Mesodermal cell (in vitro differentiated cells): ENCODE measurements at regions not wholly inside any gene's neighbourhood (a gene's known extent, or its start where the extent isn't known, plus 50 kb on each side); places are given as distances from the start of the nearest gene placed in this dataset.
A peak's percentile ranks its signal among the peaks of the same experiment; 100 is the strongest.

Experiments used
- H3K27ac ChIP-seq: 2 replicates; pipeline ENCODE4 v1.7.0; 2013; ENCODE audit warnings: mild to moderate bottlenecking, low read depth, low read length, moderate library complexity; ENCODE audit not compliant: severe bottlenecking
- H3K36me3 ChIP-seq: 2 replicates; pipeline ENCODE4 v1.7.1; 2013; ENCODE audit warnings: mild to moderate bottlenecking, low read length, moderate library complexity; ENCODE audit not compliant: control insufficient read depth, insufficient read depth
- H3K4me1 ChIP-seq: one replicate; pipeline ENCODE4 v1.7.1; 2013; ENCODE audit warnings: mild to moderate bottlenecking, low read length; ENCODE audit not compliant: insufficient read depth, control insufficient read depth, poor library complexity, severe bottlenecking
- H3K4me3 ChIP-seq: 2 replicates; pipeline ENCODE4 v1.7.0; 2013; ENCODE audit warnings: low read length, control low read depth, mild to moderate bottlenecking; ENCODE audit not compliant: insufficient read depth, poor library complexity, severe bottlenecking; ENCODE audit errors: extremely low read depth
- H3K9me3 ChIP-seq: 2 replicates; pipeline ENCODE4 v1.7.1; 2013; ENCODE audit warnings: mild to moderate bottlenecking, low read length, moderate library complexity; ENCODE audit not compliant: control insufficient read depth
- WGBS, 2 experiments: methylation state at CpG; one replicate each; pipeline ENCODE4 v1.1.5; 2013; ENCODE audit warnings: missing lambda C conversion rate in 2 of 2; ENCODE audit not compliant: insufficient coverage in 2 of 2; 5-methylcytosine and 5-hydroxymethylcytosine counted together

- 65 to 74% methylated on average over 4 of the region's 4 CpGs for WGBS, 2 experiments
- peaks cover 43% of the 10 kb centered on the region for H3K4me1 ChIP-seq
- no peaks in the 10 kb centered on the region for H3K36me3 ChIP-seq
- H3K27ac ChIP-seq: no peak overlapping the region
- H3K9me3 ChIP-seq: no peaks in the 10 kb centered on the region
- H3K4me3 ChIP-seq: no peak overlapping the region
Measured at GRCh38 chr2:136062066-136062837, 55.7 kb downstream of the CXCR4 start.

GRCh38 chr2:136060416-136060815 is 57.5 kb downstream of the CXCR4 start:
- H3K9me3 ChIP-seq: no peaks in the 10 kb centered on the region
- H3K4me3 ChIP-seq: no peak overlapping the region
- H3K27ac ChIP-seq: no peak overlapping the region
- peaks cover 24% of the 10 kb centered on the region for H3K4me1 ChIP-seq
- H3K36me3 ChIP-seq: no peaks in the 10 kb centered on the region
- 46 to 70% methylated on average over 3 of the region's 3 CpGs for WGBS, 2 experiments

GRCh38 chr2:136059036-136059472 is 58.9 kb downstream of the CXCR4 start:
- peaks cover 15% of the 10 kb centered on the region for H3K4me1 ChIP-seq
- no CpG with 5 or more reads among the region's 1 CpG for WGBS, 2 experiments
- no peak overlapping the region for H3K4me3 ChIP-seq
- no peaks in the 10 kb centered on the region for H3K36me3 ChIP-seq
- no peaks in the 10 kb centered on the region for H3K9me3 ChIP-seq
- H3K27ac ChIP-seq: no peak overlapping the region

GRCh38 chr2:136058262-136058661 is 59.7 kb downstream of the CXCR4 start:
- Histone ChIP-seq H3K4me3 (no peak overlapping the region), H3K9me3 (no peaks in the 10 kb centered on the region), H3K36me3 (no peaks in the 10 kb centered on the region), H3K27ac (peak overlapping the region; percentile 33), H3K4me1 (peaks cover 15% of the 10 kb centered on the region)

GRCh38 chr2:136057802-136058140 is 60.2 kb downstream of the CXCR4 start:
- no peaks in the 10 kb centered on the region for H3K9me3 ChIP-seq
- H3K4me1 ChIP-seq: peaks cover 15% of the 10 kb centered on the region
- no peak overlapping the region for H3K27ac ChIP-seq
- 71 to 100% methylated on average over 1 of the region's 1 CpG for WGBS, 2 experiments
- no peak overlapping the region for H3K4me3 ChIP-seq
- H3K36me3 ChIP-seq: no peaks in the 10 kb centered on the region

GRCh38 chr2:136057023-136057801 is 60.7 kb downstream of the CXCR4 start:
- 92 to 96% methylated on average over 2 to 3 of the region's 6 CpGs for WGBS, 2 experiments

GRCh38 chr2:136055929-136056688 is 61.8 kb downstream of the CXCR4 start:
- no peaks in the 10 kb centered on the region for H3K9me3 ChIP-seq
- no peak overlapping the region for H3K4me3 ChIP-seq
- 87 to 100% methylated on average over 4 of the region's 6 CpGs for WGBS, 2 experiments
- no peaks in the 10 kb centered on the region for H3K36me3 ChIP-seq
- H3K27ac ChIP-seq: no peak overlapping the region
- H3K4me1 ChIP-seq: peaks cover 15% of the 10 kb centered on the region

More at GRCh38 chr2:136057023-136057801, 60.7 kb downstream of the CXCR4 start:
- no peak overlapping the region for H3K4me3 ChIP-seq
- no peaks in the 10 kb centered on the region for H3K9me3 ChIP-seq
- peaks cover 15% of the 10 kb centered on the region for H3K4me1 ChIP-seq
- no peaks in the 10 kb centered on the region for H3K36me3 ChIP-seq
- H3K27ac ChIP-seq: no peak overlapping the region

- Histone ChIP-seq H3K4me1 (peaks cover 6% of the 10 kb centered on the region), H3K27ac (no peak overlapping the region), H3K9me3 (no peaks in the 10 kb centered on the region), H3K4me3 (no peak overlapping the region), H3K36me3 (no peaks in the 10 kb centered on the region)
- no CpG with 5 or more reads among the region's 3 CpGs for WGBS, 2 experiments
Measured at GRCh38 chr2:136054856-136055255, 63.1 kb downstream of the CXCR4 start.

- Histone ChIP-seq H3K4me3 (no peak overlapping the region), H3K9me3 (no peaks in the 10 kb centered on the region), H3K4me1 (no peaks in the 10 kb centered on the region), H3K36me3 (no peaks in the 10 kb centered on the region), H3K27ac (no peak overlapping the region)
- WGBS, 2 experiments: 85 to 89% methylated on average over 6 of the region's 10 CpGs
Measured at GRCh38 chr2:136052369-136053362, 65.3 kb downstream of the CXCR4 start.

- Histone ChIP-seq H3K27ac (no peak overlapping the region), H3K4me3 (no peak overlapping the region), H3K4me1 (no peaks in the 10 kb centered on the region), H3K36me3 (no peaks in the 10 kb centered on the region), H3K9me3 (no peaks in the 10 kb centered on the region)
Measured at GRCh38 chr2:136051725-136052048, 66.3 kb upstream of the DARS1 start.
